ENCODE measurements at regions not wholly inside any gene's neighbourhood (a gene's known extent, or its start where the extent isn't known, plus 50 kb on each side); places are given as distances from the start of the nearest gene placed in this dataset.

- TF ChIP-seq ATF3 (IDR thresholded peaks at IDR 0.05) (peak; percentile 100), ATF3 (CRISPR knock-in tag; conservative IDR thresholded peaks at IDR 0.05) (peak; percentile 97), ZNF232 (CRISPR knock-in tag; IDR thresholded peaks at IDR 0.05) (no peak), HLTF (IDR thresholded peaks at IDR 0.05) (no peak), ZNF395 (CRISPR knock-in tag; IDR thresholded peaks at IDR 0.05) (peak; percentile 89), NBN (IDR thresholded peaks at IDR 0.05; ENCODE audit: low read depth) (peak; percentile 81; the same call in 1 of the 2 replicates), CUX1 (CRISPR knock-in tag; IDR thresholded peaks at IDR 0.05) (no peak), ZSCAN32 (CRISPR knock-in tag; IDR thresholded peaks at IDR 0.05) (peak; percentile 62; the same call in 1 of the 2 replicates), DPF2 (IDR thresholded peaks at IDR 0.05) (peak; percentile 100), ZFP30 (CRISPR knock-in tag; IDR thresholded peaks at IDR 0.05; ENCODE audit: borderline replicate concordance) (no peak), TFE3 (CRISPR knock-in tag; IDR thresholded peaks at IDR 0.05) (no peak), SAFB (IDR thresholded peaks at IDR 0.05; ENCODE audit: borderline replicate concordance, low read depth, low read length) (no peak), ZNF830 (CRISPR knock-in tag; IDR thresholded peaks at IDR 0.05) (no peak), ESRRB (CRISPR knock-in tag; IDR thresholded peaks at IDR 0.05; ENCODE audit: borderline replicate concordance) (no peak), HOXB6 (CRISPR knock-in tag; IDR thresholded peaks at IDR 0.05; ENCODE audit: borderline replicate concordance) (no peak), CBX1 (IDR thresholded peaks at IDR 0.05; ENCODE audit: low read depth) (no peak)
Observed at GRCh38 chr10:7027913-7028808, 382.7 kb downstream of the SFMBT2 start (continued).
